SK-N-DZ (cell line): ENCODE measurements at regions not wholly inside any gene's neighbourhood (a gene's known extent, or its start where the extent isn't known, plus 50 kb on each side); places are given as distances from the start of the nearest gene placed in this dataset.
"Not testable (repeated sequence)": the region's sequence is repeated elsewhere in the genome, so short reads cannot be mapped to it uniquely, and the experiment has no call there.

Experiments
- DNase-seq: peaks from one replicate; pipeline ENCODE4 v3.0.0-alpha.2; 2015; ENCODE audit warnings: low spot score

DNA sequence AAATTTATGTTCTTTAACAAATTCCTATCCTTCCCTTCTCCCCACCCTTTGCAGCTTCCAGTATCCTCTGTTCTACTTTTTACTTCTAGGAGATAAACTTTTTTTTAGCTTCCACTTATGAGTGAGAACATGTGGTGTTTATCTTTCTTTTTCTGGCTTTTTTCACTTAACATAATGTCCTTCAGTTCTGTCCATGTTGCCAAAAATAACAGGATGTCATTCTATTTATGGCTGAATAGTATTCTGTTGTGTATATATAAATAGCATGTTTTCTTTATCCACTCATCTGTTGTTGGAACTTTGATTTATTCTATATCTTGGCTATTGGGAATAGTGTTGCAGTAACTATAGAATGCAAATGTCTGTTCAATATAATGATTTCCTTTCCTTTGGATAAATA lies 1191.2 kb downstream of the CNTNAP5 start:
- no peak for DNase-seq

DNA sequence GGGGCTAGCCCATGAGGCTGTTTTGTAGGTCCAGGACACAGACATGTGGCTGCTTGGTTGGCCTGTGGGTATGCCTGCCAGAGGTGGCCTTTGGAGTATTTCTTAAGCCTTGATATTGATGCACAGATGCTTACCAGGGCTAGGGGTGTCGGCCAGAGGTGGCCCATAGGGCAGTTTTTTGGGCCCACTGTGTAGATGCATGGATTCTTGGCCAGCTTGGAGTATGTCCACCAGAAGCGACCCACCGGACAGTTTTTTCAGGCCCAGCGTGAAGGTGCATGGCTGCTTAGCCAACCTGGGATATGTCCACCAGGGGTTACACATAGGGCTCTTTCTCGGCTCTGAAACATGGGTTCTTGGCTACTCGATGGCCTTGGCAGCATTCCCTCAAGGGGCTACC lies 1199.1 kb downstream of the CNTNAP5 start:
- no peak for DNase-seq

DNA sequence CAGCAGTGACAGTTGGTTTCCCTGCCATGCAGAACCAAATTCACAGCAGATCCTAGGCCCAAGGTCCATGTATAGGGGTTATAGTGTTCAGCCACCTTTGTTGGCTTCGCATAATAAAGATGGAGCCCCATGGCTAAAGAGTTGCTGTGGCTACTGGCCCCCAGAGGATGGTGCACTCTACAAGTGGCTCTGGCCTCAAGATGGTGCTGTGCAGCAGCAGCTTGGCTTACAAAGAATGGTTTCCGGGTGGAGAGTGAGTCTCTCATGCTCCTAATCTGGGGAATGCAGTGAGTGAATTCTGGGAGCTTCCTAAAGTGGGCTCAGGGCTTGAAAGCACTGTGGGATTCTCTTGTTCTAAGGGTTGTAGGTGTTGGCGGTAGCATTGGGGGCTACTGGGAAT lies 1199.7 kb downstream of the CNTNAP5 start:
- peak; percentile 18 for DNase-seq

DNA sequence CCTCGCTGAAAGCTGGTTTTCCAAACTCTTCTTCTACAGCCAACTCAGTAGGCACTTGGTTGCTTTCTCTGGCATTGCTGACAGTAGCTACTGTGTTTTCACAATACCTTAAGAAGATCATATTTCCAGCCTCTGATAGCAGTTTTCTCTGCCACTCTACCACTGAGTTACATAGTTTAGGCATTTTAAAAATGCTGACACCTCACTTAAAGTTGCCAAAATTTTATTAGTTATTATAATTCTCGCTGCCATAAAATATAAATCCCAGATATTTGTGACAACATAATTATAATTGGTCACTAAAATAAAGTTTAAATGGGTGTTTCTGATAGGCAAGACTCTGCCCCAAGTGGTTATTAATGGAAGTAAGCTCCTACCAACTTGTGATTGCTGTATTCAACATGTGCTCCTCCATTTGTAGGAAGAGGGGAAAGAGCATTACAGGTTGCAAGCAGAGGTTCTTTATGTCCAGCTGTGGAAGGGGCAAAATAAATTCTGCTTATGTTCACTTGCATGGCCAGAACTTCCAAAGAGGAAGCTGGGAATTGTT lies 1202.8 kb downstream of the CNTNAP5 start:
- DNase-seq = no peak

DNA sequence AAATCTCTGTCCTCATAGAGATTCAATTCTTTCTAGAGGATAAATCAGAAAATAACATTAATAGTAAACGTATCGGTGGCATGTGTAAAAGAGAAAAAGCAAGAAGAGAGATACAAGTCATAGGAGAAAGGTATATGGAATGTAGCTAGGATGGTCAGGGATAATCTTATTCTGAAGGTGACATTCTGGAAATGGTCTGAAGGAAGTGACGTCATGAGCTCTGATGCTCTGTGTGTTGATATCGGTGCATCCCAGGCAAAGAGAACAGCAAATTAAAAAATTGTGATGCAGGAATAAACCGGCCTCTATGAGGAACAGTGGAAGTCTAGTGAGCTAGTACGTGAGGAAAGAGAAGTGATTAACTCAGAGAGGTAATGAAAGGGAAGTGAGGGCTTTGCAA lies 1215.8 kb downstream of the CNTNAP5 start:
- DNase-seq = no peak

DNA sequence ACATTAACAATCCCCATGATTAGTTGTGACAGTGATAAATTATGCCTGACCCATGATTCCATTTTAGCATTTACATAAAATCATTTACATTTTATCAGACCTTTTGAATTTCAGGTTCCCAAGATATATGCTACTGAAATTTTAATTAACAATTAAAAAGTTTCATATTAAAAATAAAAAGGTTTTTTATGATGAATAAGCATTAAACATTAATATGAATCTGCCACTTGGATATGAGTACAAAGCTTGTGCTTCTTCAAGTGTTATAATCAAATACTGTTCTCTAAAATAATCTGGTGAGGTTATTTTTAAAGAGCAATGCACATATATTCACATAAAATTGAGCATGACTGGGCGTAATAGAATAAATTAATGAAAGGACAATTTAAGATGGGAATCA lies 1218.0 kb downstream of the CNTNAP5 start:
- DNase-seq = no peak

DNA sequence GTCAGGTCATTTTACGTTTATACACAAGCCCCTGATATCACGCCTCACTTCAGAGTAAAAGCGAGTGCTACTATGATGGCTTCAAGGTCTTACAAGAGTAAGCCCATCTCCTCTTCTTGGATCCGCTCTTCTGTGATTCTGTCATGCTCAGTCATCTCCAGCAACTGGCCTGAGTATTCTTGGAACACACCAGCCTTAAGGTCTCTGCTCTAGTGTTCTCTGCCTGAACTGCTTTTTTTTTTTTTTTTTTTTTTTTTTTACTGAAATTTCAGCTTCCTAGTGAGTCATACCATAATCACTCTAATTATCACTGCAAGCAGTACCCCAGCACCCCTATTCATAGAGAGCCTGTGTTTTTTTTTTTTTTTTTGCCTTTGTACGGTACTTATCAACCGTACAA lies 1228.9 kb downstream of the CNTNAP5 start:
- no peak for DNase-seq

DNA sequence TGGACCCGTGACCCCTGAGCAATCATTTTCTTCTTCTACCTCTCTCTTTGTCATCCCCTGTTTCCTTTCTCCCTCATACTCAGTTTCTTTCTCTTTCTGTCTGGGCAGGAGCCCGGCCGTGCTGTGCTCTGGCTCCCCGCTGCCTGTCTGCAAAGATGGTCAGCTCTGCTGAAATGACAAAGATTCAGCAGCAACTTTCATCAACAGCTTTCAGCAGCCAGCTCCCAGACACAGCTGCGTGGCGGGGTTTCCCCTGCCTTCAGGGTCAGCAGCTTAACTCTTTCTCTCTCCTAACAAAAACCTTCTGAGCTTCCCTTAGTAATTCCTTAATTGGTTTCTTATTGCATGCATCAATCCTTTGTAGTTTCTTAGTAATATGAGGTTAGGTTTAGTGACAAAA lies 1234.4 kb downstream of the CNTNAP5 start:
- DNase-seq = no peak

DNA sequence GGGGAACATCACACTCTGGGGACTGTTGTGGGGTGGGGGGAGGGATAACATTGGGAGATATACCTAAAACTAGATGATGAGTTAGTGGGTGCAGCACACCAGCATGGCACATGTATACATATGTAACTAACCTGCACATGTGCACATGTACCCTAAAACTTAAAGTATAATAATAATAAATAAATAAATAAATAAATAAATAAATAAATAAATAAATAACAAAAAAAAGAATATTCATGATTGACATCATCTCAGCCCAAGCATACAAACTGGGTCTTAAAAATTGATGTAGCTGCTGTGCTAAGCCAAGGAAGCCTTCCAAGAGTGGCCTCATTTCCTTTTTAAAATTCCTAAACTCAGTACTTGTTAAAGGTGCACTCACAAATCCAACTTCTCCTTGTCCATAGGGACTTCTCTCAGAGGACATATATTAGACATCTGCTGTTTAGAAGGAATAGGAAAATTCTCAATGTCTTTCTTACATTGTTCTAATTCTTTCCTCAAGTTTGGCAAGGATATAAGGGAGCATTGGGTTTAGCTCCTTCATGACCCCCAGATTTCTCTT lies 1235.4 kb downstream of the CNTNAP5 start:
- not testable (repeated sequence) for DNase-seq

DNA sequence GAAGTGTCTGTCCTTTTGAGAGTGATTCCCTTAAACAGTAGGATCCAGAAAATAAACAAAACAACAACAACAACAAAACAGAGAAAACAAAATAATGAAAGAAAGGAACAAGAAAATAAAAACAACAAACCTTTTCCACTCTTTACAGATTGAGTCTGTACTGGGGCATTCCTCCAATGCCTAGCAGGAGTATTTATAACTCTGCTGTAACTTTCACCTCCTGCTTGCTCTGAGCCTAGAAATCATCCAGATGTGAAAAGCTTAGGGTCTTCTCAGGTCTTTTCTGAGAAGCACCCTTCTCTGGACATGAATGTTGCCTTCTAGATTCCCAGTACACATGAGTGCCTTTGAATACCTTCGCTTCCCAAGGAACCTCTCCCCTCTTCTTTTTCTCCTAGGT lies 1239.4 kb downstream of the CNTNAP5 start:
- no peak for DNase-seq

DNA sequence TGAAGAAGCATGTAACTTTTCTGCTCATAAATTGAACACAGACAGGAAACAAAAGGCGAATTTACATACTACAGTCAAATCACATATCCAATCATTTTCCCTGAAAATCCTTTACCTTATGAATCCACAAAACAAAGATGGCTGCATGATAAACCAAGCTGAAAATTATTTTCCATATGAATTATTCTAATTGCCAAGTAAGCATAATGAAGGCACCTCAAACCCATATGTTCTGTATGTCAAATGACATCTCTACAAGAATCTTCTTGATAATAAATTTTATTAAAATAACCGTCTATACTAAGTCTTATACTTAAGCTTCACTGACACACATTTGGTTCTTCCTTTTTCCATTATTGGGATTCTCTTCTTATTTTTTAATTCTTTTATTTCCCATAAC lies 1242.6 kb downstream of the CNTNAP5 start:
- DNase-seq = no peak

DNA sequence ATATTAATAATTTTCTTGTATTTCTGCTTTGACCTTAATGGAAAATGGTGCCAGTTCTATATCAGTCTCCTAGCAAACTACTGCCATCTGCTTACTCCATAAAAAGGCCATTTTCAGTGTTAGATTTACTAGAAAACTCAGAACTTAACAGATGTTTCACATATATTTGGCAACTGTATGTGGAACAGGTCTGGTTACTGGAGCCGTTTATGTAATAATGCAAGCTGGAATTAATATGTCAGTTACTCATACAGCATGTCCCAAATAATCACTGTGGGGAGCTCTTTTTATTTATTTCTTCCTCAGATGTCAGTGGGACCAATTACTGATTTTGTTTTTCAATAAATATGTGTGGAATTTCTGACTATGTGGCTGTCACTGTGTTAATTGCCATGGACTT lies 1247.6 kb downstream of the CNTNAP5 start:
- DNase-seq = no peak

DNA sequence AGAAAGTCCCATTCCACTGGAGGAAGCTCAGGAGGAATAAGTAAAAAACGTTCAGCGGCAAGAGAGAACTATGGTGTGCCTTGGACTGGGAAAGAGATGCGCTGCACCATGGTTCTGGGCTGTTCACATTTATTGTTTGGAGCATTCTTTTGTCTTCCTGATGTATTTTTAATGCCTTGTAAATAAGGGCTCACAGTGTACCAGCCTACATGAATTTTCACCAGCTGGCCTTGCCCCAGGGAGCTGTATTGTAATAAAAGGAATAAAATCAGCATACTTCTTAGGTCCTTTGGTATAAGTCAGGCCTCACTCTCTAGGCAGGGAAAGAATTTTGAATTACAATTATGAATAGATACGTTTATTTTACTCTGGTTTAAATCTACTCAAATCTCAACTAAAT lies 1249.6 kb downstream of the CNTNAP5 start:
- DNase-seq = no peak

DNA sequence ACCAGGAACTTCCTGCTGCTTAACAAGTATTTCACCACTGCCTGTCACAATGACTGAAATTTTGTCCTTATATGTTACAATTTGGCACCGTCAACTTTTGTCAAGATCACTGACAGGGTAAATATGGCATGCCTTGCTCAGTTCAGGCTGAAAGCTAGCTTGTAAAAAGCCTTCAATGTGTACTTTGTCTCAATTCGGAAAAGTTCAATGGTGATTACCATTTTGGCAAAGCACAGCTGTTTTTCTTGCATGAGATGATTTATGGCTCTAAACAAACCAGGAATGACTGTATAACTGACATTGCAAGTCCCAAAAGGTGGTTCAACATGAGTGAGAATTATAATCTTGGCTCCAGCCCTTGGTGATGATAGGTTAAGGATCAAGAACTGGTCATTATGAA lies 1255.2 kb downstream of the CNTNAP5 start:
- DNase-seq = no peak

DNA sequence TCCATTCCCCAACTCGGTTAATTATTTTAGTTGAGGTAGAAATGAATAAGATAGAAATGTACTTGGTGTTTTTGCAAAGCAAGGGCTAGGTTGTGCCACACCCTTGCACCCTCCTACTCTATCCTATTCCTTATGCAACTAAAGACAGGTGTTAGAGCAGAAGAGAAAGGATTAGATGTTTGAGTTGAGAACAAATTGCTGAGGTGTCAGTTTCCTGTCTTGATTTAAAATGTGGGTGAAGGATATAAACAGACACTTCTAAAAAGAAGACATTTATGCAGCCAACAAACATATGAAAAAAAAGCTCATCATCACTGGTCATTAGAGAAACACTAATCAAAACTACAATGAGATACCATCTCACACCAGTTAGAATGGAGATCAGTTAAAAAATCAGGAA lies 1256.2 kb downstream of the CNTNAP5 start:
- no peak for DNase-seq

DNA sequence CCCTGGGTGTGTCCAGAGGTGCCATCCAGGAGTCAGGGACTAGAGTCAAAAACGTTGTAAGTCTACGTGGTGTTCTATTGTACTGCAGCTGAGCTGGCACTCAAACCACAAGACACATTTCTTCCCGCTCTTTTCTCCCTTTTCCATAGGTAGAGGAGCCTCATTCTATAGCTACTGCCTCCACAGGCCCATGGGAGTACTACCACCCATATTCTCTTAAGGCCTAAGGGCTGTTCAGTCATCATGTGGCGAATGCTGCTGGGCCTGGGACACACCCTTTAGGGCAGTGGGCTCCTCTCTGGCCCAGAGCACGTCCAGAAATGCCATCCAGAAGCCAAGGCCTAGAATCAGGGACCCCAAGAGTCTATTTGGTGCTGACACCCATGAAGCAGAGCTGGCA lies 1271.7 kb downstream of the CNTNAP5 start:
- DNase-seq = no peak

DNA sequence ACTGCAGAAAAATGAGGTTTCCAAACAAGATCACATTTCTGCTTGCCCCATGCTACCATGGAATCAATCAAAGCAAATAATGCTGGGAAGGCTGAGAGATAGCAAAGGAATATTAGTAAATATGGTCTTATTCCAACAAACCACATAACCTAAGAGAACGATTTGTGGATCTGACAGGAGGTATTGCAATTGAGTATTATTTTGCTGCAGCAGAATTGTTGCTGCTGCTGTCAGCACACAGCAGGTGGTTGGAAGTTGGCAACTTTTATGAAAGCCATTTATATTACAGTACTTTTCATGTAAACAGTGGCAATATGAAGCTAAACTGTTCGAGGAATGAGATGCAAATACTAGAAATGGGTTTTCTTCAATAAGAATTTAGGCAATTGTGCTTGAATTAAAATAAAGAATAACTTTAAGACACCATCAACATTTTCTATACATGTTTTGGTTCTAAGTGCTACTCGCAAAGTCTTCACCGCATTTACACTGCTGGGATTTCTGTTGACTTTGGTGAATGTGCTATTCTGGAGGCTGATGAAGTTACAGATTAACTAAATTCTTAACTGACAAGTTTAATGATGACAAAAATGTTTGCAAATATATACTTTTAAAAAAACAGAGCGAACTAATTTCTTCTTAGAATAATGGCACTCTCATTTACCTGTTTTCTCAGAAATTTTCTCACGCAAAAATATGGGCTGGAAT lies 1285.7 kb downstream of the CNTNAP5 start:
- DNase-seq = no peak

DNA sequence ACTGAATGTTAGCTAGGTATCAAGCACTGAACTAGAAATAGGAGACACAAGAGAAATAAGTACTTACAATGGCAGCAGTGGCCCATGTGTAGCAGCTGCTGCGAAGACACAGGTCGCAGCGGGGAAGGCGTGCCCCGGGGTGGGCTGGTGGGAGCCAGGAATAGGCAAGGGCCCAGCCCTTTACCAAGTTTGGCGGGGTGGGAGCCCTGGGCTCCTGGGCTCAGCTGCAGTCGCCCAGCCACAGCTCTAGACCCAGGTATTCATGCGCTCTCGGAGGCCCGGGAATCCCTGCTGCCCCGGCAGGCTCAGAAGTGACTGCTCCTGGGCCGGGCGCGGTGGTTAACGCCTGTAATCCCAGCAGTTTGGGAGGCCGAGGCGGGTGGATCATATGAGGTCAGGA lies 1287.3 kb downstream of the CNTNAP5 start:
- no peak for DNase-seq

DNA sequence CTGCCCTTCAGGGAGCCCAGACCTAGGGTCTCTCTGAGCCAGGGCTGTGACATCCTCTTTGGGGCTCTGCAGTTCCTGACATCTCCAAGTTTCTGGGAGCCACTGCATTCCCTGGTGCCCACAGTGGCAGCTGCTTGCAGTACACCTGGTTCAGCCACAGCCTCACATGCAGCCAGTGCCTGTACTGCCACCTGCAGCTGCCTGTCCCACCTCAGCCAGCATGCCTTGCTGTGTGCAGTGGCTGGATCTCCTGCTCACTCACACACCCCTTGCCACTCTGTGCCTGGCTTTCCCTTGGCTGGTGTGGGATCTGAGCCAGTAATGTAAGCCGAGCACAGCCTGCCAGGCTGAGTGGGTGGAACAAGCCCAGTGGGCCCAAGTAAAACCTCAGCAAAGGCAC lies 1288.7 kb downstream of the CNTNAP5 start:
- no peak for DNase-seq

DNA sequence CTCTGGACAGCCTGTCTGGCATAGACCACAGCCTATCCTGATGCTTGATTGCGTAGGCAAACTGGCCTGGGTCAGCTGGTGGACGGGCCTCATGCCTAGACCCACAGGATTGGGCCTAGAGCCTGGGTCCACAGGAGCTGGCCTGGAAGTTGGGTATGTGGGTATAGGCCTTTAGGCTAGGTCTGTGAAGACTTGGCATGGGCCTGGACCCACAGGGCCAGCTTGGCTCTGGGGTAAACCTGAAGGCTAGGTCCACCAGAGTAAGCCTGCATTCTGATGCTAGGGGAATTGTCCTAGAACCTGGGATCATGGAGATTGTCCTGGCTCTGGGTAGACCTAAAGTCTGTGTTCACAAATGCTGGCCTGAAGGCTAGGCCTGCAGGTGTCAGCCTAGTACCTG lies 1293.7 kb downstream of the CNTNAP5 start:
- DNase-seq = no peak

DNA sequence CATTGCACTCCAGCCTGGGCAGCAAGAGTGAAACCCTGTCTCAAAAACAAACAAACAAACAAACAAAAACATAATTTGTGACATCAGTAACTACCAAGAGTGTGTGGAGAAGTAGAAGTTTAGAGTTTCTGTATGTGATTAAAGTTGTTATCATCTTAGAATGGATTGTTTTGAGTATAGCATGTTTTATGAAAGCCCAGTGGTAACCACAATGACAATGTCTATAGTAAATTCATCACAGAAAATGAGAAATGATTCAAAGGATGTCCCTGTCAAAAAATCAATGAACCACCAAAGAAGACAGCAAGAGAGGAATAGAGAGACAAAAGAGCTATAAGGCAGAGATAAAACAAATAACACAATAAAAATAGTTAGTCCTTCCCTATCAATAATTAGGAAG lies 1299.2 kb downstream of the CNTNAP5 start:
- no peak for DNase-seq

DNA sequence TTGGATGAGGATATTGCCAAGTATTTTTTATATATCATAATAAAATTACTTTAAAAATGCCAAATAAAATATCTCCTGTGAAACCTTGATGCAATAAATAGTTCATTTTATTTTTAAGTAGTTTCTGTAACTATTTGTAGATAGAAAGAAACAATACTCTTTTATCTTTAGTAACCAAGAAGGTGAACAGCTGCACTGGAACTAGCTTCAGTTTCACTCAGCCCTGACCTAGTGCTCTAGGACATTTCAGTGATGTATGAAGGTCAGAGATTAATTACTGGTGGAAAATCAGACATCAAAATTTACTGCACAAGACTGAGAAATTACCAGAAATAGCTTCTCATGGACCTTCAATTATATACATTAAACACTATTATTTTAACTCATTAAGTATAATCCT lies 1305.0 kb downstream of the CNTNAP5 start:
- DNase-seq = no peak

DNA sequence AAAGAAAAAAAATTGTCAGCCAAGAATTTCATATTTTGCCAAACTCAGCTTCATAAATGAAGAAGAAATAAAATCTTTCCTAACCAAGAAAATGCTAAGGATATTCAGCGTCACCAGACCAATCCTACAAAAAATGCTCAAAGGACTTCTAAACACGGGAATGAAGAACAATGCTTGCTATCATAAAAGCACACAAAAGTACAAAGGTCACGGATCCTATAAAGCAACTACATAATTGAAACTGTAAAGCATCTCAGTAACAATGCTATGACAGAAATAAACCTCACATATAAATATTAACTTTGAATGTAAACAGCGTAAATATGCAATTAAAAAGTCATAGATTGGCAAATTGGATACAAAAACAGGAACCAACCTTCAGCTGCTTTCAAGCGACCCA lies 1314.6 kb upstream of the GYPC start:
- no peak for DNase-seq

DNA sequence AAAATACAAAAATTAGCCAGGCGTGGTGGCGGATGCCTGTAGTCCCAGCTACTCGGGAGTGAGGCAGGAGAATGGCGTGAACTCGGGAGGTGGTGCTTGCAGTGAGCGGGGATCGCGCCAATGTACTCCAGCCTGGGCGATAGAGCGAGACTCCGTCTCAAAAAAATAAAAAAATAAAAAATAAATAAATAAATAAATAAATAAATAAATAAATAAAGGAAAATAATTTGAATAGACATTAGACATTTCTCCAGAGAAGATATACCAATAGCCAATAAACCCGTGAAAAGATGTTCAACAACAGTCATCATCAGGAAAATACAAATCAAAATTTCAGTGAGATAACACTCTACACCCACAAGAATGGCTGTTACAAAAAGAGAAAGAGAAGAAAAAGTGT lies 1302.4 kb upstream of the GYPC start:
- not testable (repeated sequence) for DNase-seq
